GM12891 (cell line): ENCODE measurements at regions not wholly inside any gene's neighbourhood (a gene's known extent, or its start where the extent isn't known, plus 50 kb on each side); places are given as distances from the start of the nearest gene placed in this dataset.

Experiments
- PAX5 ChIP-seq: IDR thresholded peaks from 2 replicates; pipeline ENCODE4 v1.6.1; 2011; ENCODE audit warnings: low read length, moderate library complexity, mild to moderate bottlenecking; ENCODE audit not compliant: insufficient read depth, severe bottlenecking
- POLR2A ChIP-seq: IDR thresholded peaks from 2 replicates; pipeline ENCODE4 v1.6.1; 2011; ENCODE audit warnings: low read depth, low read length, control low read depth
- POLR2AphosphoS5 ChIP-seq: IDR thresholded peaks from 2 replicates; pipeline ENCODE4 v1.6.1; 2011; ENCODE audit warnings: low read depth, low read length, control low read depth
- POU2F2 ChIP-seq: IDR thresholded peaks from 2 replicates; pipeline ENCODE4 v1.6.1; 2011; ENCODE audit warnings: low read depth, mild to moderate bottlenecking, control low read depth, low read length, moderate library complexity
- SPI1 ChIP-seq: IDR thresholded peaks from 2 replicates; pipeline ENCODE4 v1.6.1; 2011; ENCODE audit warnings: low read depth, low read length, control low read depth
- TAF1 ChIP-seq: IDR thresholded peaks from 2 replicates; pipeline ENCODE4 v1.6.1; 2011; ENCODE audit warnings: low read depth, low read length, control low read depth

- TF ChIP-seq POLR2AphosphoS5 (no peak), POLR2A (no peak), PAX5 (no peak), TAF1 (no peak), SPI1 (no peak), POU2F2 (no peak)
These were observed 94.5 kb upstream of the TMEM178A start for GRCh38 chr2:39571111-39571731.
